ENCODE measurements at regions not wholly inside any gene's neighbourhood (a gene's known extent, or its start where the extent isn't known, plus 50 kb on each side); places are given as distances from the start of the nearest gene placed in this dataset.

- POLR2A ChIA-PET, result interaction anchor here (1.4 kb wide), 2 partner anchors 8 to 9 kb away, joined by 3 read pairs; no protein-coding TSS in a partner anchor
- CTCF ChIA-PET (ENCODE audit: unreplicated experiment), result no interaction called here
- no peaks in the 10 kb centered on the region for H3K9me2 ChIP-seq (ENCODE audit: insufficient read depth, low read length)
Measured at GRCh38 chr18:5643288-5643687, 99.5 kb upstream of the EPB41L3 start.

GRCh38 chr18:5640939-5641338 is 97.1 kb upstream of the EPB41L3 start:
- BruUV-seq (replicated peaks), result no TSS peak
- ChIA-PET POLR2A (no interaction called here), CTCF (ENCODE audit: unreplicated experiment) (no interaction called here)
- Histone ChIP-seq H3K4me2 (ENCODE audit: low read length) (no peak overlapping the region), H3K9me2 (ENCODE audit: insufficient read depth, low read length) (no peaks in the 10 kb centered on the region), H3K4me3 (ENCODE audit: low read depth, low read length, poor library complexity, severe bottlenecking) (no peak overlapping the region), H3K79me2 (ENCODE audit: insufficient read depth, low read depth, low read length) (no peaks in the 10 kb centered on the region), H3K27ac (ENCODE audit: low read depth, low read length, poor library complexity, severe bottlenecking) (no peak overlapping the region), H3K4me1 (ENCODE audit: insufficient read depth, low read length, poor library complexity, severe bottlenecking) (no peaks in the 10 kb centered on the region), H2AFZ (ENCODE audit: low read length) (no peak overlapping the region), H4K20me1 (ENCODE audit: insufficient read depth, low read length) (no peaks in the 10 kb centered on the region), H3K36me3 (ENCODE audit: insufficient read depth, low read length) (no peaks in the 10 kb centered on the region), H3K9me3 (ENCODE audit: low read length) (no peaks in the 10 kb centered on the region)
- intact Hi-C loops (cut with micrococcal nuclease; ENCODE audit: unreplicated experiment), result no loop called here
- no peak for TF ChIP-seq EZH2phosphoT487 (IDR thresholded peaks at IDR 0.05; ENCODE audit: borderline replicate concordance, low read depth, low read length)
- TF ChIP-seq CTCF (conservative IDR thresholded peaks at IDR 0.05; ENCODE audit: low read length), result no peak
- DNase-seq (ENCODE audit: low spot score), result no peak

More at GRCh38 chr18:5643288-5643687, 99.5 kb upstream of the EPB41L3 start:
- Histone ChIP-seq H3K4me3 (ENCODE audit: low read depth, low read length, poor library complexity, severe bottlenecking) (no peak overlapping the region), H2AFZ (ENCODE audit: low read length) (no peak overlapping the region), H3K9me3 (ENCODE audit: low read length) (no peaks in the 10 kb centered on the region), H3K4me1 (ENCODE audit: insufficient read depth, low read length, poor library complexity, severe bottlenecking) (no peaks in the 10 kb centered on the region), H3K27ac (ENCODE audit: low read depth, low read length, poor library complexity, severe bottlenecking) (no peak overlapping the region), H3K36me3 (ENCODE audit: insufficient read depth, low read length) (no peaks in the 10 kb centered on the region), H3K4me2 (ENCODE audit: low read length) (no peak overlapping the region), H3K79me2 (ENCODE audit: insufficient read depth, low read depth, low read length) (no peaks in the 10 kb centered on the region), H4K20me1 (ENCODE audit: insufficient read depth, low read length) (no peaks in the 10 kb centered on the region)
- intact Hi-C loops (cut with micrococcal nuclease; ENCODE audit: unreplicated experiment), result no loop called here
- no TSS peak for BruUV-seq (replicated peaks)
- DNase-seq (ENCODE audit: low spot score), result no peak
- TF ChIP-seq CTCF (conservative IDR thresholded peaks at IDR 0.05; ENCODE audit: low read length) (no peak), EZH2phosphoT487 (IDR thresholded peaks at IDR 0.05; ENCODE audit: borderline replicate concordance, low read depth, low read length) (no peak)

- Histone ChIP-seq H3K79me2 (ENCODE audit: insufficient read depth, low read depth, low read length) (no peaks in the 10 kb centered on the region), H2AFZ (ENCODE audit: low read length) (no peak overlapping the region), H3K27ac (ENCODE audit: low read depth, low read length, poor library complexity, severe bottlenecking) (no peak overlapping the region), H3K4me1 (ENCODE audit: insufficient read depth, low read length, poor library complexity, severe bottlenecking) (no peaks in the 10 kb centered on the region), H3K36me3 (ENCODE audit: insufficient read depth, low read length) (no peaks in the 10 kb centered on the region), H4K20me1 (ENCODE audit: insufficient read depth, low read length) (no peaks in the 10 kb centered on the region), H3K9me3 (ENCODE audit: low read length) (no peaks in the 10 kb centered on the region), H3K9me2 (ENCODE audit: insufficient read depth, low read length) (no peaks in the 10 kb centered on the region), H3K4me3 (ENCODE audit: low read depth, low read length, poor library complexity, severe bottlenecking) (no peak overlapping the region), H3K4me2 (ENCODE audit: low read length) (no peak overlapping the region)
- POLR2A ChIA-PET, result no interaction called here
- intact Hi-C loops (cut with micrococcal nuclease; ENCODE audit: unreplicated experiment), result no loop called here
- BruUV-seq (replicated peaks), result no TSS peak
- TF ChIP-seq CTCF (conservative IDR thresholded peaks at IDR 0.05; ENCODE audit: low read length) (no peak), EZH2phosphoT487 (IDR thresholded peaks at IDR 0.05; ENCODE audit: borderline replicate concordance, low read depth, low read length) (no peak)
- no peak for DNase-seq (ENCODE audit: low spot score)
- CTCF ChIA-PET (ENCODE audit: unreplicated experiment), result no interaction called here
Measured at GRCh38 chr18:5639131-5639530, 95.3 kb upstream of the EPB41L3 start.
